ENCODE measurements at regions not wholly inside any gene's neighbourhood (a gene's known extent, or its start where the extent isn't known, plus 50 kb on each side); places are given as distances from the start of the nearest gene placed in this dataset.

- Histone ChIP-seq H4K20me1 (ENCODE audit: insufficient read depth, poor library complexity, severe bottlenecking) (no peaks in the 10 kb centered on the region), H3K27ac (no peak overlapping the region), H3K9me3 (ENCODE audit: low read depth) (no peaks in the 10 kb centered on the region), H3K9me2 (replicated peaks; ENCODE audit: insufficient read depth) (no peaks in the 10 kb centered on the region), H3K79me2 (no peaks in the 10 kb centered on the region), H3K27me3 (no peaks in the 10 kb centered on the region), H2AFZ (no peak overlapping the region), H3K36me3 (replicated peaks; ENCODE audit: insufficient read depth, low read depth) (no peaks in the 10 kb centered on the region), H3K4me3 (no peak overlapping the region), H3K4me2 (no peak overlapping the region), H3K4me1 (ENCODE audit: insufficient read depth) (no peaks in the 10 kb centered on the region)
- TF ChIP-seq, protein P1, sequence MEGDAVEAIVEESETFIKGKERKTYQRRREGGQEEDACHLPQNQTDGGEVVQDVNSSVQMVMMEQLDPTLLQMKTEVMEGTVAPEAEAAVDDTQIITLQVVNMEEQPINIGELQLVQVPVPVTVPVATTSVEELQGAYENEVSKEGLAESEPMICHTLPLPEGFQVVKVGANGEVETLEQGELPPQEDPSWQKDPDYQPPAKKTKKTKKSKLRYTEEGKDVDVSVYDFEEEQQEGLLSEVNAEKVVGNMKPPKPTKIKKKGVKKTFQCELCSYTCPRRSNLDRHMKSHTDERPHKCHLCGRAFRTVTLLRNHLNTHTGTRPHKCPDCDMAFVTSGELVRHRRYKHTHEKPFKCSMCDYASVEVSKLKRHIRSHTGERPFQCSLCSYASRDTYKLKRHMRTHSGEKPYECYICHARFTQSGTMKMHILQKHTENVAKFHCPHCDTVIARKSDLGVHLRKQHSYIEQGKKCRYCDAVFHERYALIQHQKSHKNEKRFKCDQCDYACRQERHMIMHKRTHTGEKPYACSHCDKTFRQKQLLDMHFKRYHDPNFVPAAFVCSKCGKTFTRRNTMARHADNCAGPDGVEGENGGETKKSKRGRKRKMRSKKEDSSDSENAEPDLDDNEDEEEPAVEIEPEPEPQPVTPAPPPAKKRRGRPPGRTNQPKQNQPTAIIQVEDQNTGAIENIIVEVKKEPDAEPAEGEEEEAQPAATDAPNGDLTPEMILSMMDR (IDR thresholded peaks at IDR 0.05; ENCODE audit: poor library complexity): no peak
- TF ChIP-seq EZH2phosphoT487 (IDR thresholded peaks at IDR 0.05; ENCODE audit: low read depth, severe bottlenecking, unreplicated experiment) (no peak), EZH2 (IDR thresholded peaks at IDR 0.05; ENCODE audit: borderline replicate concordance) (no peak)
- WGBS (ENCODE audit: low lambda C conversion rate, missing lambda C conversion rate): 58% methylated on average over 5 of the region's 5 CpGs
- DNase-seq (ENCODE audit: low spot score): no peak
Measured at GRCh38 chr9:84163052-84163650, 177.4 kb downstream of the SLC28A3 start.

GRCh38 chr9:84166891-84167290 lies 173.7 kb downstream of the SLC28A3 start:
- H3K27ac ChIP-seq: no peak overlapping the region
- no peaks in the 10 kb centered on the region for H3K79me2 ChIP-seq
- no peak overlapping the region for H3K4me2 ChIP-seq
- H3K9me3 ChIP-seq (ENCODE audit: low read depth): no peaks in the 10 kb centered on the region
- H3K27me3 ChIP-seq: no peaks in the 10 kb centered on the region
- WGBS (ENCODE audit: low lambda C conversion rate, missing lambda C conversion rate): 61% methylated on average over 13 of the region's 13 CpGs
- no peak for DNase-seq (ENCODE audit: low spot score)
- H4K20me1 ChIP-seq (ENCODE audit: insufficient read depth, poor library complexity, severe bottlenecking): no peaks in the 10 kb centered on the region
- no peaks in the 10 kb centered on the region for H3K9me2 ChIP-seq (replicated peaks; ENCODE audit: insufficient read depth)
- no peak overlapping the region for H3K4me3 ChIP-seq
- H3K36me3 ChIP-seq (replicated peaks; ENCODE audit: insufficient read depth, low read depth): no peaks in the 10 kb centered on the region
- TF ChIP-seq EZH2phosphoT487 (IDR thresholded peaks at IDR 0.05; ENCODE audit: low read depth, severe bottlenecking, unreplicated experiment) (no peak), EZH2 (IDR thresholded peaks at IDR 0.05; ENCODE audit: borderline replicate concordance) (no peak)
- TF ChIP-seq, protein P1 (IDR thresholded peaks at IDR 0.05; ENCODE audit: poor library complexity): no peak
- H2AFZ ChIP-seq: no peak overlapping the region
- H3K4me1 ChIP-seq (ENCODE audit: insufficient read depth): peaks cover 5% of the 10 kb centered on the region

- Histone ChIP-seq H3K27ac (no peak overlapping the region), H3K79me2 (no peaks in the 10 kb centered on the region), H3K4me3 (no peak overlapping the region), H2AFZ (no peak overlapping the region), H3K4me1 (ENCODE audit: insufficient read depth) (peaks cover 5% of the 10 kb centered on the region), H3K9me2 (replicated peaks; ENCODE audit: insufficient read depth) (no peaks in the 10 kb centered on the region), H3K4me2 (no peak overlapping the region), H3K9me3 (ENCODE audit: low read depth) (no peaks in the 10 kb centered on the region), H4K20me1 (ENCODE audit: insufficient read depth, poor library complexity, severe bottlenecking) (no peaks in the 10 kb centered on the region), H3K27me3 (no peaks in the 10 kb centered on the region), H3K36me3 (replicated peaks; ENCODE audit: insufficient read depth, low read depth) (no peaks in the 10 kb centered on the region)
- TF ChIP-seq EZH2 (IDR thresholded peaks at IDR 0.05; ENCODE audit: borderline replicate concordance): no peak
- TF ChIP-seq, protein P1 (IDR thresholded peaks at IDR 0.05; ENCODE audit: poor library complexity): no peak
- DNase-seq (ENCODE audit: low spot score): no peak
Measured at GRCh38 chr9:84169240-84169639, 171.3 kb downstream of the SLC28A3 start.

All from hepatocyte (in vitro differentiated cells).